Transverse colon (tissue), 3 donors: ENCODE measurements at regions not wholly inside any gene's neighbourhood (a gene's known extent, or its start where the extent isn't known, plus 50 kb on each side); places are given as distances from the start of the nearest gene placed in this dataset.

Experiments used
- EP300 ChIP-seq: sonication (generic); formaldehyde crosslinking; IDR thresholded peaks from one replicate; pipeline ENCODE4 v1.6.1; 2017; ENCODE audit warnings: antibody characterized with exemption, low read depth
- POLR2A ChIP-seq: fragments of 450-650 bp; IDR thresholded peaks from one replicate; pipeline ENCODE4 v1.6.1; 2016; ENCODE audit warnings: antibody characterized with exemption, mild to moderate bottlenecking, moderate library complexity
- TF ChIP-seq, protein P1 (sequence below), 5 experiments: fragments of 200-600 bp in 3 of 5; fragments of 450-650 bp in 2 of 5; sonication (generic) in 3 of 5; IDR thresholded peaks; 1 replicate in 2 of 5; 2 replicates in 3 of 5; pipeline ENCODE4 v1.5.1; 2016 to 2017; ENCODE audit warnings: antibody characterized with exemption in 5 of 5, inconsistent platforms in 3 of 5, mild to moderate bottlenecking in 2 of 5, moderate library complexity in 1 of 5

GRCh38 chr3:46086083-46086437, 58.8 kb upstream of the XCR1 start:
- TF ChIP-seq, protein P1, sequence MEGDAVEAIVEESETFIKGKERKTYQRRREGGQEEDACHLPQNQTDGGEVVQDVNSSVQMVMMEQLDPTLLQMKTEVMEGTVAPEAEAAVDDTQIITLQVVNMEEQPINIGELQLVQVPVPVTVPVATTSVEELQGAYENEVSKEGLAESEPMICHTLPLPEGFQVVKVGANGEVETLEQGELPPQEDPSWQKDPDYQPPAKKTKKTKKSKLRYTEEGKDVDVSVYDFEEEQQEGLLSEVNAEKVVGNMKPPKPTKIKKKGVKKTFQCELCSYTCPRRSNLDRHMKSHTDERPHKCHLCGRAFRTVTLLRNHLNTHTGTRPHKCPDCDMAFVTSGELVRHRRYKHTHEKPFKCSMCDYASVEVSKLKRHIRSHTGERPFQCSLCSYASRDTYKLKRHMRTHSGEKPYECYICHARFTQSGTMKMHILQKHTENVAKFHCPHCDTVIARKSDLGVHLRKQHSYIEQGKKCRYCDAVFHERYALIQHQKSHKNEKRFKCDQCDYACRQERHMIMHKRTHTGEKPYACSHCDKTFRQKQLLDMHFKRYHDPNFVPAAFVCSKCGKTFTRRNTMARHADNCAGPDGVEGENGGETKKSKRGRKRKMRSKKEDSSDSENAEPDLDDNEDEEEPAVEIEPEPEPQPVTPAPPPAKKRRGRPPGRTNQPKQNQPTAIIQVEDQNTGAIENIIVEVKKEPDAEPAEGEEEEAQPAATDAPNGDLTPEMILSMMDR (IDR thresholded peaks at IDR 0.05), result no peak
- TF ChIP-seq EP300 (no peak), POLR2A (no peak)
